Left colon (tissue), 2 donors: ENCODE measurements at regions not wholly inside any gene's neighbourhood (a gene's known extent, or its start where the extent isn't known, plus 50 kb on each side); places are given as distances from the start of the nearest gene placed in this dataset.

Experiments
- ATAC-seq: fragments of 200-7000 bp; cut with Tn5 transposase; one replicate; pipeline ENCODE4 v1.9.1; 2020; ENCODE audit warnings: mild to moderate bottlenecking, moderate library complexity
- DNase-seq, 2 donors: peaks; one replicate each; pipeline ENCODE4 v3.0.0-alpha.2; 2020
- intact Hi-C, 2 donors: fragments of 100-400 bp; cut with DNase I in 1 of 2; cut with micrococcal nuclease in 1 of 2; formaldehyde crosslinking; loops; one replicate each; pipeline versions ENCODE4 v1.11.2 to v1.14.0; 2022; cut with DNase I, micrococcal nuclease
- donor health status: DM: no; HTN: no; CAD: no.
- donor health status: DM: yes; HTN: yes; CAD: no.

- no peak for DNase-seq
- intact Hi-C loops, result no loop called here
- ATAC-seq, result no peak
Measured at GRCh38 chr4:25560605-25561004, 95.0 kb upstream of the SLC34A2 start.

GRCh38 chr4:25563071-25563564 lies 92.5 kb upstream of the SLC34A2 start:
- peak; percentile 79 for ATAC-seq
- peak in 1 of 2 donors; percentile 10 for DNase-seq

DNA sequence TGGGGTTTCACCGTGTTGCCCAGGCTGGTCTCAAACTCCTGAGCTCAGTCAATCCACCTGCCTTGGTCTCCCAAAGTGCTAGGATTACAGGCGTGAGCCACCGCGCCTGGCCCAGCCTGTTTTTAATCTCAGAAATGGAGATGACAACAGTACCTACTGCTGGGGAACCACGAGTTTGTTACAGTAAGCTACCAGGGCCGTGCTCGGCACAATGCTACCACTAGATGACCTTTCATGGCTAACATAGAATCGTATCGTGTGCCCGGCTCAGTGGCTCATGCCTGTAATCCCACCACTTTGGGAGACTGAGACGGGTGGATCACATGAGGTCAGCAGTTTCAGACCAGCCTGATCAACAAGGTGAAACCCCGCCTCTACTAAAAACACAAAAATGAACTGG lies 90.8 kb upstream of the SLC34A2 start:
- no peak for ATAC-seq
- intact Hi-C loops, result no loop called here
- DNase-seq, result no peak

More at GRCh38 chr4:25563071-25563564, 92.5 kb upstream of the SLC34A2 start:
- intact Hi-C loops, result no loop called here

DNA sequence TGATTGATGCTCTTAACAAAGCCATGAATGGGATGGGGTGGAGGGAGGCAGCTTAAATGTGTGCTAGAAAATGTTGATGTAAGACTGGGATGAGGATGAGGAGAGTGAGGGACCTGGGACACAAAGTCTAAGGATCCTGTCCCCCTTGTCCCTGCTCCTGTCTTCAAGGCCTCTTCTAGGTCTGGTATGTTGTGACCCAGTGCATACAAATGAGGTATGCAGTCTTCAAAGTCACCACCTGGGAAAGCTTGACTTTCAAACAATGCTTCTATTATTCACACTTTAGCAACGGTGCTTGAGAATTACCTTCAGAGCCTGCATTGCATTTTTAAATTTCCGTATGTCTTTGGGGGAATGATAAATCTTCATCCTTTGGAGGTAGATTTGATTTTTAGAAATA lies 88.4 kb upstream of the SLC34A2 start:
- no peak for DNase-seq
- intact Hi-C loops, result no loop called here
- ATAC-seq, result no peak

DNA sequence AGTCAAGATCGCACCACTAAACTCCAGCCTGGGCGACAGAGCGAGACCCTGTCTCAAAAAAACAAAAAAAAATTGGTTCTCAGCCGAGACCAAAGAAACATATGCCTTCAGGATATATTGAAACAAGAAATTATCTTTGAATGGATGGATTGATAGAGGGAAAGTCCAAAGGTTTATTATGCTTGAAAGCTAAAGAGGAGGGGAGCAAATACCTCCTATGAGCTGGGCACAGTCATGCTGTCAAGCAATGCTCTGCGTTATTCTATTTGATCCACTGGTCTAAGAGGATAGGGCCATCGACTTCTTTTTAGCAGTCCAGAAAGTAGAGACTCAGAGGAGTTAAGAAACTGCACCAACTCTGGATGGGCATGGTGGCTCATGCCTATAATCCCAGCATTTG lies 85.9 kb upstream of the SLC34A2 start:
- DNase-seq (no peak), ATAC-seq (peak; percentile 70)
- intact Hi-C loops, result no loop called here

DNA sequence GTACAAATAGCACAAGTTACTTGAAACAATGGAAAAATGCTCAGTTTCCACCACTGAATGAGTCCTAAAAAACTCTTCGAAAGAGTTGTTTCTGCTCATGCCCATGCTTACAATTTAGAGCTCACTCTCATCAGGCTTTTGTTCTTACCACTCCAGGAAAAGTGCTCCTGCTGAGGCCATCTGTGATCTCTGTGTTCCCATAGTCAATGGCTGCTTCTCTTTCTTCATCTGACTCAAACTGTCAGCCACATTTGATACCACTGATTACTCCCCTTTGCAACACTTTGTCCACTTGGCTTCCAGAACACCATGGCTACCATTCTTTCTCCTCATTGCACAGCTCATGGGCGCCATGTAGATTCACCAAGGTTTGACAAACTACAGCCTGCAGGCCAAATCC lies 80.0 kb upstream of the SLC34A2 start:
- ATAC-seq (no peak), DNase-seq (no peak)
- intact Hi-C loops, result no loop called here

DNA sequence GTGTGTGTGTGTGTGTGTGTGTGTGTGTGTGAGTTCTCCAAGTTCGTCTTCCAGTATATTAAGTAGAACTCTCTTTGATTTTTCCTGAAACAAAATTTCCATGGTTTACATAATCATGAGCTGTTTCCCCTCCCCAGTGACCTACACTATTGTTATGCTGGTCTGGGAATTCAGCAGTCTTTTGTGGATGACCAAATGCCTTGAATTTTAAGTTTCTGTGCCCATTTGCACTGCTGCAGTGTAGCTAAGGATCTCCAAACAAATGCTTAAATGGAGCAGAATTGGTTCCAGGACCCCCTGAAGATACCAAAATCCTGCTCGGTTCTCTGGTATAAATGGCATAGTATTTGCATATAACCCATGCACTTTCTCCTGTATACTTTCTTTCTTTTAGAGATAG lies 77.2 kb upstream of the SLC34A2 start:
- DNase-seq (no peak), ATAC-seq (no peak)
- intact Hi-C loops, result no loop called here

GRCh38 chr4:25580633-25581467 lies 74.8 kb upstream of the SLC34A2 start:
- DNase-seq, result peak in 1 of 2 donors; percentile 4
- peak; percentile 38 for ATAC-seq
- intact Hi-C loops, result no loop called here

- ATAC-seq (no peak), DNase-seq (no peak)
- intact Hi-C loops, result no loop called here
Measured at GRCh38 chr4:25585901-25586523, 69.6 kb upstream of the SLC34A2 start.

DNA sequence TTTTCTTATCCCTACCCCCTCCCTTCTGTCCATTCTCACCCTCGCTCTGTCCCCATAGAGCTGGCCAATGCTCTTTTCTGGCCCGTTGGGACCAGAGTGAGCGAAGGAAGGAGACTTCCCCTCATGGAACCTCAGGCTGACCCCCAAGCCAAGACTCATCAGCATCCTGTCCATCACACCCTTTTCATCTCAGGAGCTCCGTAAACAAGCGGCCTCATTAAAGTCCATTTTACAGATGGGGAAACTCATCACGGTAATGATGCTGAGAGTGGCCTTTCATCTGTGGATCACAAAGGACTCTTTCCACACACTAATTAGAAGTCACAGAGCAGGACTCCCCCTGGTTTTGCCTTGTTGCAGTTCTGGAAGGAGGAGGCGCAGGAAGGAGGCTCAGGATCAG lies 67.4 kb upstream of the SLC34A2 start:
- intact Hi-C loops, result no loop called here
- no peak for ATAC-seq
- no peak for DNase-seq

- ATAC-seq (no peak), DNase-seq (no peak)
- intact Hi-C loops, result no loop called here
Measured at GRCh38 chr4:25590171-25590570, 65.5 kb upstream of the SLC34A2 start.

DNA sequence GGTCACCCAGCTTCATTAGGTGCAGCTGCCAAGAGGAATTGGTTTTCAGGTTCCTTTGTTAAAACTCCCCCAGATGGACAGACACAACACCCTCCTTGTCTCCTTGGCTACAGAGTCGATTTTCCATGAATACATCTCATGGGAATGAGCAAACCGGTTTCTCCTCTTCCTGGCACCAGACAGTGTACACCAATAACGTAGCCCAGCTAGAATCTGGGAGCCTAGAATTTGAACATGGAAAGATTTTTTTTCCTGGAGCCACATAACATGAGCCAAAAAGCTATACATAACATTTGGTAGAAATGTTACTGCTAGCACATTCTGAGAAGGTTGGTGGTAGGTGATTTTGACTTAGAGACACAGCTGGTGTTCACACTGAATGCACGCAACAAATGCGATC lies 62.9 kb upstream of the SLC34A2 start:
- ATAC-seq (no peak), DNase-seq (no peak)
- intact Hi-C loops, result no loop called here
